GM12892 (cell line): ENCODE measurements at regions not wholly inside any gene's neighbourhood (a gene's known extent, or its start where the extent isn't known, plus 50 kb on each side); places are given as distances from the start of the nearest gene placed in this dataset.

Experiments used
- DNase-seq: peaks from one replicate; pipeline ENCODE4 v3.0.0; 2011; ENCODE audit not compliant: insufficient read length
- FAIRE-seq: peaks from 2 replicates; lab custom pipeline; 2011; peaks lifted over from hg19 to GRCh38; lab: Jason Lieb, UNC
- POLR2A ChIP-seq: IDR thresholded peaks from 2 replicates; pipeline ENCODE4 v1.6.1; 2011; ENCODE audit warnings: low read depth, low read length, control low read depth
- POLR2AphosphoS5 ChIP-seq: IDR thresholded peaks from 2 replicates; pipeline ENCODE4 v1.6.1; 2011; ENCODE audit warnings: low read depth, low read length, control low read depth
- TAF1 ChIP-seq: IDR thresholded peaks from 2 replicates; pipeline ENCODE4 v1.6.1; 2011; ENCODE audit warnings: low read depth, mild to moderate bottlenecking, control low read depth, low read length, borderline replicate concordance

- TF ChIP-seq POLR2AphosphoS5 (no peak), POLR2A (no peak), TAF1 (no peak)
- FAIRE-seq (no peak), DNase-seq (no peak)
Measured at GRCh38 chr14:22403296-22403695, 185.7 kb downstream of the DAD1 start.

DNA sequence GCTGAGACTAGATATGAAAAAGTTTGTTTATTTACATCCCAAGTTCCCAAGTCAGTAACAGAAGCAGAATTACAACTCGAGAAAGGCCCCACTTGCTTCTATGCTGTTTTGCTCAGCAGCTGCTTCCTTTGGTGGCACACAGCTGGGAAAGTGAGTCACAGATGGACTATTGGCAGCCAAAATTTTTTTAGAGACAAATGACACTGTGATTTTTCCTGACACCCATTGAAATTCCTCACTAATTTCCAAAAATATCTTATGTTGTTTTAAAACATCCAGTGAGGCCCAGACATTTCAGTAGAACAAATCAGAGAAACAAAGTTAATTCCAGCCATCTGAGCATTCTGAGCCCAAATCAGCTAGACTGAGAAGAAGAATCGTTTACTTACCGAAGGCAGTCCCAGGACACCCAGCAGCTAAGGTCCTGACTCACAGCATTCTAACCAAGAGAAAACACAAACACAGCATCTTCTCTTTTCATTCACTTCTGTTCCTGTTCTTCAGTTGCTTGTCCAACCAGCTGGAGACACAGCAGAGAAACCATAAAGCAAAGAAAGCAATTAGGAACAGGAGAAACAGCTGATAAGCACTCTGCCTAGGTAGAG is 188.3 kb downstream of the DAD1 start:
- no peak for DNase-seq
- TF ChIP-seq TAF1 = no peak
- no peak for TF ChIP-seq POLR2AphosphoS5
- no peak for FAIRE-seq

GRCh38 chr14:22399776-22400175 is 189.2 kb downstream of the DAD1 start:
- FAIRE-seq = no peak
- TF ChIP-seq POLR2A = no peak
- no peak for TF ChIP-seq POLR2AphosphoS5
- TF ChIP-seq TAF1 = no peak
- no peak for DNase-seq

DNA sequence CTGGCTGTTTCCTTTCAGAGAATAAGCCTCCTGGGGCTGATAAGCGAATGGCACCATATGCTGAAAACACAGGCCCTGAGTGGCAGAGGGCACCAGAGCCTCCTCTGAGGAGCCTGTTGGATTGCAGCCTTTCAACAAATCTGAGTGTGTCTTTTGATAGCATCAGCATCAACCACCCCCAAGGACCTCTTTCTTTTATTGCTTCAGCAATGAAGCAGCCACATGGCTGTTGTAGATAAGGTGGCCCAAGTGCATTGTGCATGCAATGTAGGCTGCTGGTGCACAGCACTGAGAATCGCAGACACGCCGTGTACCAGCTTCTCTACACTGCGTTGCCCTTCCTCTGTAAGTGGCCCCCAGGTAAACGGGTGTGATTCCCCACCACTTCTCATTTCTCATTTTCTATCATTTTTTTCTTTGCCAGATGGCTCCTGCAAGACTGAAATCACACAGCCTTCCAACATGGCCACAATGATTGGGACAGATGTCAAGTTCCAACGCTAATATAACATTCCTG is 191.7 kb downstream of the DAD1 start:
- no peak for DNase-seq
- no peak for FAIRE-seq
- TF ChIP-seq TAF1 (no peak), POLR2A (no peak), POLR2AphosphoS5 (no peak)

DNA sequence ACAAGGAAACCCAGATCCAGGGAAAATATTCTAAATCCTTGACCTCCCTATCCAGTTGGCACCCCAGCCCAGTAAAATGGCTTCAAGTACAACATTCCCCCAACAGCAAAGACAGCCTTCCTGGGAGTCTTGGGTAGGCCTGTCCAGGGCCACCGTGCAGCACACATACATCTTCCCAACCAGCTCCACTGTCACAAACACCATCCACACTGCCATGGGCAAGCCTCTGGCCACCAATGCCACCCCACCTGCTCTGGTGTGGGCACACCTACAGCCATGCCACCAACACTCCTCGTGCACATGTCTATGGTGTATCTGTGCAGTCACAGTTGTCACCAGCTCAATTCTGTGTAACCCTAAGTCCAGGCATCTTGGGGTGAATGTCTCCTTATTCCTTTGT is 193.2 kb downstream of the DAD1 start:
- DNase-seq (no peak), FAIRE-seq (no peak)
- TF ChIP-seq POLR2AphosphoS5 (no peak), TAF1 (no peak), POLR2A (no peak)

- FAIRE-seq (no peak), DNase-seq (no peak)
- TF ChIP-seq POLR2A (no peak), TAF1 (no peak), POLR2AphosphoS5 (no peak)
Measured at GRCh38 chr14:22394616-22395015, 194.4 kb downstream of the DAD1 start.

- FAIRE-seq (no peak), DNase-seq (no peak)
- no peak for TF ChIP-seq POLR2AphosphoS5
- TF ChIP-seq POLR2A = no peak
- TF ChIP-seq TAF1 = no peak
Measured at GRCh38 chr14:22393796-22394195, 195.2 kb downstream of the DAD1 start.

- TF ChIP-seq TAF1 (no peak), POLR2A (no peak), POLR2AphosphoS5 (no peak)
- DNase-seq (peak; percentile 36), FAIRE-seq (peak; percentile 61)
Measured at GRCh38 chr14:22391908-22392565, 197.0 kb downstream of the DAD1 start.

- TF ChIP-seq POLR2A (no peak), TAF1 (no peak), POLR2AphosphoS5 (no peak)
- DNase-seq (no peak), FAIRE-seq (no peak)
Measured at GRCh38 chr14:22390824-22391461, 198.1 kb downstream of the DAD1 start.

DNA sequence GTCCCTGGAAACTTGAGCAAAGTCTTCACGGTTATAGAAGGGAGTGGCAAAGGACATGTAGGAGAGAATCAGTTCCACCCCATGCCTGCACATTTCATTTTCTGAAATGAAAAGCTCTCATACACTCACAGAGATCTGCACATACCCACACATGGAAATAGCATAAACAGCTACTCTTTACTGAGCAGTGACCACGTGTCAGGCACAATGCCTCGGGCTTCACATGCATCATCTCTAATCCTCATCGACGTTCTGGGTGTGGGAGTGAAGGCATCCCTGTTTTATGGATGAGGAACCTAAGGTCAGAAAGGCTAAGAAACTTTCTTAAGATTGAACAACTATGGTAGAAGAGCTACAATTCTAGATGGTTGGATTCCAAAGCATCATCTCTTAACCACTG is 198.8 kb downstream of the DAD1 start:
- FAIRE-seq = no peak
- TF ChIP-seq TAF1 (no peak), POLR2A (no peak), POLR2AphosphoS5 (no peak)
- DNase-seq = no peak

- no peak for TF ChIP-seq TAF1
- no peak for TF ChIP-seq POLR2A
- no peak for TF ChIP-seq POLR2AphosphoS5
- DNase-seq = no peak
- no peak for FAIRE-seq
Measured at GRCh38 chr14:22388669-22389595, 200.1 kb downstream of the DAD1 start.
